ENCODE measurements at regions not wholly inside any gene's neighbourhood (a gene's known extent, or its start where the extent isn't known, plus 50 kb on each side); places are given as distances from the start of the nearest gene placed in this dataset.

- DNase-seq (ENCODE audit: low read depth): no peak
These were observed 119.5 kb upstream of the RIMBP3 start for GRCh38 chr22:18731075-18731666.

- DNase-seq (ENCODE audit: low read depth): peak; percentile 0
These were observed 118.7 kb upstream of the RIMBP3 start for GRCh38 chr22:18730410-18730809.

All from activated T-helper 9 cell treated with anti-CD3 and anti-CD28 coated beads, Interleukin-2, amount 50 U/mL, for 16 hours (primary cell).